Thyroid gland (tissue), 4 donors: ENCODE measurements at regions not wholly inside any gene's neighbourhood (a gene's known extent, or its start where the extent isn't known, plus 50 kb on each side); places are given as distances from the start of the nearest gene placed in this dataset.

Experiments
- DNase-seq, 2 donors: peaks; one replicate each; pipeline ENCODE4 v3.0.0-alpha.2; 2019
- H3K27ac ChIP-seq, 3 donors: fragments of 200-600 bp; sonication (generic); 1 replicate in 2 of 3; 2 replicates in 1 of 3; pipeline ENCODE4 v1.5.1; 2016 to 2019; ENCODE audit warnings: mild to moderate bottlenecking in 1 of 3, moderate library complexity in 1 of 3
- H3K27me3 ChIP-seq: fragments of 200-600 bp; sonication (generic); one replicate; pipeline ENCODE4 v1.5.1; 2019
- H3K36me3 ChIP-seq, 2 donors: fragments of 200-600 bp; sonication (generic); one replicate each; pipeline ENCODE4 v1.5.1; 2016 to 2019
- H3K4me1 ChIP-seq, 2 donors: fragments of 200-600 bp; sonication (generic); one replicate each; pipeline ENCODE4 v1.5.1; 2017 to 2019
- H3K4me3 ChIP-seq, 3 donors: fragments of 200-600 bp; sonication (generic); replicated peaks in 1 of 3; 1 replicate in 2 of 3; 2 replicates in 1 of 3; pipeline ENCODE4 v1.5.1; 2016; ENCODE audit warnings: mild to moderate bottlenecking in 1 of 3
- H3K9me3 ChIP-seq: fragments of 200-600 bp; sonication (generic); one replicate; pipeline ENCODE4 v1.5.1; 2017
- CTCF ChIP-seq, 6 experiments: fragments of 200-600 bp in 3 of 6; fragments of 450-650 bp in 3 of 6; sonication (generic) in 3 of 6; IDR thresholded peaks; one replicate each; pipeline ENCODE4 v1.5.1; 2016 to 2019; ENCODE audit warnings: antibody characterized with exemption in 6 of 6, mild to moderate bottlenecking in 2 of 6, inconsistent platforms in 1 of 6, moderate library complexity in 1 of 6
- POLR2A ChIP-seq, 2 donors: fragments of 450-650 bp; IDR thresholded peaks; one replicate each; pipeline ENCODE4 v1.6.1; 2017; ENCODE audit warnings: antibody characterized with exemption in 2 of 2, mild to moderate bottlenecking in 2 of 2, moderate library complexity in 1 of 2
- WGBS, 2 donors: methylation state at CpG; one replicate each; pipeline ENCODE4 v1.1.5; 2017; 5-methylcytosine and 5-hydroxymethylcytosine counted together
- intact Hi-C: fragments of 100-400 bp; cut with DNase I; formaldehyde crosslinking; loops from one replicate; pipeline ENCODE4 v1.15.1; 2023

- no peak for DNase-seq
- 88 to 91% methylated on average over 3 of the region's 3 CpGs for WGBS, 2 donors
- intact Hi-C loops, result no loop called here
- no peaks in the 10 kb centered on the region for H3K4me1 ChIP-seq
- TF ChIP-seq CTCF (IDR thresholded peaks at IDR 0.05) (no peak), POLR2A (IDR thresholded peaks at IDR 0.05) (no peak)
- H3K27ac ChIP-seq, result no peak overlapping the region
- no peaks in the 10 kb centered on the region for H3K36me3 ChIP-seq
- H3K27me3 ChIP-seq, result no peaks in the 10 kb centered on the region
- H3K9me3 ChIP-seq, result no peaks in the 10 kb centered on the region
- H3K4me3 ChIP-seq, result no peak overlapping the region
These were observed 721.2 kb downstream of the XPNPEP1 start for GRCh38 chr10:109202111-109202510.

GRCh38 chr10:109200646-109201045, 722.7 kb downstream of the XPNPEP1 start:
- no peaks in the 10 kb centered on the region for H3K36me3 ChIP-seq
- no peaks in the 10 kb centered on the region for H3K9me3 ChIP-seq
- no peak for DNase-seq
- H3K27me3 ChIP-seq, result no peaks in the 10 kb centered on the region
- H3K4me1 ChIP-seq, result no peaks in the 10 kb centered on the region
- 65 to 69% methylated on average over 2 of the region's 2 CpGs for WGBS, 2 donors
- H3K27ac ChIP-seq, result no peak overlapping the region
- H3K4me3 ChIP-seq, result no peak overlapping the region
- intact Hi-C loops, result no loop called here
- TF ChIP-seq POLR2A (IDR thresholded peaks at IDR 0.05) (no peak), CTCF (IDR thresholded peaks at IDR 0.05) (no peak)

- intact Hi-C loops, result no loop called here
- Histone ChIP-seq H3K36me3 (no peaks in the 10 kb centered on the region), H3K27ac (no peak overlapping the region), H3K27me3 (no peaks in the 10 kb centered on the region), H3K9me3 (no peaks in the 10 kb centered on the region), H3K4me3 (no peak overlapping the region), H3K4me1 (no peaks in the 10 kb centered on the region)
- no peak for TF ChIP-seq CTCF (IDR thresholded peaks at IDR 0.05)
- TF ChIP-seq POLR2A (IDR thresholded peaks at IDR 0.05), result no peak
- WGBS, 2 donors, result 70 to 84% methylated on average over 2 of the region's 2 CpGs
- DNase-seq, result no peak
These were observed 731.5 kb downstream of the XPNPEP1 start for GRCh38 chr10:109191823-109192222.

- 79 to 83% methylated on average over 5 of the region's 5 CpGs for WGBS, 2 donors
These were observed 732.0 kb downstream of the XPNPEP1 start for GRCh38 chr10:109191341-109191740.

GRCh38 chr10:109187677-109188076, 735.6 kb downstream of the XPNPEP1 start:
- DNase-seq, result no peak
- intact Hi-C loops, result no loop called here
- no peak overlapping the region for H3K4me3 ChIP-seq
- H3K36me3 ChIP-seq, result no peaks in the 10 kb centered on the region
- no peaks in the 10 kb centered on the region for H3K4me1 ChIP-seq
- 31 to 33% methylated on average over 2 of the region's 2 CpGs for WGBS, 2 donors
- TF ChIP-seq CTCF (IDR thresholded peaks at IDR 0.05), result no peak
- no peak for TF ChIP-seq POLR2A (IDR thresholded peaks at IDR 0.05)
- no peak overlapping the region for H3K27ac ChIP-seq
- no peaks in the 10 kb centered on the region for H3K27me3 ChIP-seq
- H3K9me3 ChIP-seq, result no peaks in the 10 kb centered on the region

More at GRCh38 chr10:109191341-109191740, 732.0 kb downstream of the XPNPEP1 start:
- Histone ChIP-seq H3K36me3 (no peaks in the 10 kb centered on the region), H3K4me3 (no peak overlapping the region), H3K4me1 (no peaks in the 10 kb centered on the region), H3K9me3 (no peaks in the 10 kb centered on the region), H3K27ac (no peak overlapping the region), H3K27me3 (no peaks in the 10 kb centered on the region)
- no peak for DNase-seq
- TF ChIP-seq CTCF (IDR thresholded peaks at IDR 0.05) (no peak), POLR2A (IDR thresholded peaks at IDR 0.05) (no peak)
- intact Hi-C loops, result no loop called here
